ENCODE measurements at regions not wholly inside any gene's neighbourhood (a gene's known extent, or its start where the extent isn't known, plus 50 kb on each side); places are given as distances from the start of the nearest gene placed in this dataset.

DNA sequence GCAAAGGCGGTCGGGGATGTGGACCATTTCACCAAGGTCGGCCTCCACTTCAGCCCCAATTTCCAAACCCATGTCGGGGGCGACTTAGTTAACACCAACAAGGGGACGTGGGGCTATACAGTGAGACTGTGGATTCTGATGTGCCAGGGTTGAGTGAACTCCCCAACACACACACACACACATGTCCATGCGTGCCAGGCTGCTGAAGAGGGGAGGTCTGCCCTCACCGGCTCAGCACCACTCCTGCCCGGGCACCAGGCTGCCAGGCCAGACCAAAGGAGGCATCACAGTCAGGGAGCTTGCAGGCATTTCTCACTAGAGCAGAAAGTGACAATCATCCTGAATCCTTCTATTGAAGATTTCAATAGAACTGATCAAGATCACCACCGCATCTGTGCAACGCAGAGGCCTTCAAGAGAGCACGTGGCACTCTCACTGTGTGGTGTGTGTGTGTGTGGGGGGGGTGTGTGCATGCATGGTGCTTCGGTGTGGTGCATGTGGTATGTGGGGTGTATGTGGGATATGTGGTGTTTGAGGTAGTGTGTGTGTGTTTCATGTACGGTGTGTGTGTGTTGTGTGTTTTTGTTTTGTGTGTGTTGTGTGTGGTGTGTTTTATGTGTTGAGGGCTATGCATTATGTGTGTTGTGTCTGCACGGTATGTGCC, 403.5 kb upstream of the RNF32 start:
- TF ChIP-seq EZH2phosphoT487 (IDR thresholded peaks at IDR 0.05; ENCODE audit: insufficient read depth, low read depth) (no peak), EZH2 (IDR thresholded peaks at IDR 0.05; ENCODE audit: insufficient read depth, poor library complexity, severe bottlenecking) (no peak)
- in situ Hi-C loops (cut with MboI) = no loop called here
- H2AFZ ChIP-seq = no peak overlapping the region
- H3K9me3 ChIP-seq (ENCODE audit: low read depth) = no peaks in the 10 kb centered on the region
- no peaks in the 10 kb centered on the region for H3K27me3 ChIP-seq (replicated peaks; ENCODE audit: insufficient read depth)
- DNase-seq = no peak
- no peaks in the 10 kb centered on the region for H3K4me1 ChIP-seq (ENCODE audit: insufficient read depth)
- H3K4me2 ChIP-seq (ENCODE audit: unreplicated experiment) = no peak overlapping the region
- H4K20me1 ChIP-seq (ENCODE audit: insufficient read depth) = no peaks in the 10 kb centered on the region
- WGBS, 2 experiments (ENCODE audit: low coverage in 1 of 2, low lambda C conversion rate in 2 of 2, missing lambda C conversion rate in 2 of 2) = 45 to 48% methylated on average over 14 to 15 of the region's 15 CpGs
- no peaks in the 10 kb centered on the region for H3K79me2 ChIP-seq (ENCODE audit: insufficient read depth)
- H3K9ac ChIP-seq = no peak overlapping the region
- H3K4me3 ChIP-seq = no peak overlapping the region
- no peaks in the 10 kb centered on the region for H3K9me2 ChIP-seq (ENCODE audit: insufficient read depth)
- H3K27ac ChIP-seq = no peak overlapping the region
- no peaks in the 10 kb centered on the region for H3F3A ChIP-seq (ENCODE audit: insufficient read depth)
- no peaks in the 10 kb centered on the region for H3K36me3 ChIP-seq (ENCODE audit: low read depth)

DNA sequence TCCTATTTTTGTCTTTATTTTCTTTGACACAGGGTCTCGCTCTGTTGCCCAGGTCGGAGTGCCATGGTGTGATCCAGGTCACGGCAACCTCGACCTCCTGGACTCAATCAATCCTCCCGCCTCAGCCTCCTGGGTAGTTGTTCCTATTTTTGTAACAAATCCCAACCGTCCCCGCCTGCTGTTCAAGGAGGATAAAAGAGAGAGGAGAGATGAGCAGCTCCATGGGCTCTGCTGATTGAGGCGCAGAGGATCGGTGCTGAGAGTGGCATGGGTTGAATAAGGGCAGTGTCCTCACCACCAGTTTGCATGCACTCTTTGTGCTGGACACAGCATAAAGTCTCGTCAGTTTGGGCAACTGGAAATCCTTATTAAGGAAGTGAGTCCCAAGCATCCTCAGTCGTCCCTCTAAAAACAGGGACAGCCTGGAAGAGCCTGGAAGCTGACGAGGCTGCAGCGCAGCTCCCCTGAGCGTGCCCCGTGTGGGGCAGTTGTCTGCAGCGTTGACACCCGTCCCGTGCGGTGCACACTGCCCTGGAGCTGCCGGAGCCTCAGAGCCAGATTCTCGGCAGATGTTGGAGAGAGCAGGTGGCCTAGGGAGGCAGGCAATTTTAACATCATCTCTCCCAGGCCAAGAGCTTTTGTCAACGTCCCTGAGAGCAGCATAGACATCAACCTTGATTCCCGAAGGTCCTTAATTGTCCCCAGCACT, 404.2 kb upstream of the RNF32 start:
- H3K9me3 ChIP-seq (ENCODE audit: low read depth) = no peaks in the 10 kb centered on the region
- H3K79me2 ChIP-seq (ENCODE audit: insufficient read depth) = no peaks in the 10 kb centered on the region
- in situ Hi-C loops (cut with MboI) = no loop called here
- H3K4me3 ChIP-seq = no peak overlapping the region
- H3K4me1 ChIP-seq (ENCODE audit: insufficient read depth) = no peaks in the 10 kb centered on the region
- no peaks in the 10 kb centered on the region for H3F3A ChIP-seq (ENCODE audit: insufficient read depth)
- no peaks in the 10 kb centered on the region for H3K9me2 ChIP-seq (ENCODE audit: insufficient read depth)
- no peak overlapping the region for H3K9ac ChIP-seq
- no peak for DNase-seq
- no peak overlapping the region for H2AFZ ChIP-seq
- no peaks in the 10 kb centered on the region for H4K20me1 ChIP-seq (ENCODE audit: insufficient read depth)
- H3K36me3 ChIP-seq (ENCODE audit: low read depth) = no peaks in the 10 kb centered on the region
- TF ChIP-seq EZH2 (IDR thresholded peaks at IDR 0.05; ENCODE audit: insufficient read depth, poor library complexity, severe bottlenecking) (no peak), EZH2phosphoT487 (IDR thresholded peaks at IDR 0.05; ENCODE audit: insufficient read depth, low read depth) (no peak)
- WGBS, 2 experiments (ENCODE audit: low coverage in 1 of 2, low lambda C conversion rate in 2 of 2, missing lambda C conversion rate in 2 of 2) = 28 to 39% methylated on average over 22 to 23 of the region's 23 CpGs
- no peak overlapping the region for H3K4me2 ChIP-seq (ENCODE audit: unreplicated experiment)
- H3K27ac ChIP-seq = no peak overlapping the region
- no peaks in the 10 kb centered on the region for H3K27me3 ChIP-seq (replicated peaks; ENCODE audit: insufficient read depth)

DNA sequence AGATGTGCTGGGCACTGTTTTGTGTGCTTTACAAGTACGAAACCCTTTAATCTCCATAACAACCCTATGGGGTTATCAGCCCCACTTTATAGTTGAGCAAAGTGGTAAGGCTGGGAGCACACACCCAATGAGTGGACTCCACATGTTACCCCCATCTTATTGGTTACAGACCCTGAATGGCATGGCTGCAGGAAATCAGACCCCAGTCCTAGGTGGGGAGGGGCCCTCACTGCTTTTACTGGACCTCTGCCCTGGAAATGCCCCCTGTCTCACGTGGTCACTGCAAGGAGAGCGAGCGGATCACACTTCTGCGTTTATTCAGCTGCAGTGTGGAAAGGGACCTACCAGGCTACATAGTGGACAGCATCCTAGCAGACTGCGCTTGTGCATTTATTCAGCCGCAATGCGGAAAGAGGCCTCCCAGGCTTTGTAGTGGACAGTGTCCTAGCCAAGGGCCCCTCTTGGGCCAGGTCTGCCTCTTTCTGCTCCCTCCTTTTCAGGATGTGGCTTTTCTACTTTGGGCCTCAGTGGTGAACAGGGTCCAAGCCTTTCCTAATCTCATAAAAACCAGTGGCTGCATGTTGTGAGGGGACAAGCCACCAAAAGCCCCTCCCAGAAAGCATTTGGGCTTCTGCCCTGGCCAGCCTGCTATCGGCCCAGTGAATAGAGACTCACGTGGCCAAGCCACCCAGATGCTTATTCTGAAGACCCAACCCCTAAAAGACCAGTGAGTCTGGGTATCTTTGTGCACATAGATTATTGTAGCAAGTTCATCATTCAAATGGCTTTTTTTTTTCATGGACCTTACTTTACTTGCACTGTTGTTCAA, 405.7 kb upstream of the RNF32 start:
- Histone ChIP-seq H3K4me1 (ENCODE audit: insufficient read depth) (no peaks in the 10 kb centered on the region), H4K20me1 (ENCODE audit: insufficient read depth) (no peaks in the 10 kb centered on the region), H3K27me3 (replicated peaks; ENCODE audit: insufficient read depth) (no peaks in the 10 kb centered on the region), H3K9me2 (ENCODE audit: insufficient read depth) (no peaks in the 10 kb centered on the region), H3K79me2 (ENCODE audit: insufficient read depth) (no peaks in the 10 kb centered on the region), H3K36me3 (ENCODE audit: low read depth) (no peaks in the 10 kb centered on the region), H3K4me2 (ENCODE audit: unreplicated experiment) (no peak overlapping the region), H2AFZ (no peak overlapping the region), H3F3A (ENCODE audit: insufficient read depth) (no peaks in the 10 kb centered on the region), H3K9me3 (ENCODE audit: low read depth) (no peaks in the 10 kb centered on the region), H3K4me3 (no peak overlapping the region), H3K9ac (no peak overlapping the region), H3K27ac (no peak overlapping the region)
- TF ChIP-seq EZH2 (IDR thresholded peaks at IDR 0.05; ENCODE audit: insufficient read depth, poor library complexity, severe bottlenecking) = no peak
- TF ChIP-seq EZH2phosphoT487 (IDR thresholded peaks at IDR 0.05; ENCODE audit: insufficient read depth, low read depth) = no peak
- no peak for DNase-seq
- WGBS, 2 experiments (ENCODE audit: low coverage in 1 of 2, low lambda C conversion rate in 2 of 2, missing lambda C conversion rate in 2 of 2) = 49 to 61% methylated on average over 10 of the region's 10 CpGs
- in situ Hi-C loops (cut with MboI) = no loop called here

DNA sequence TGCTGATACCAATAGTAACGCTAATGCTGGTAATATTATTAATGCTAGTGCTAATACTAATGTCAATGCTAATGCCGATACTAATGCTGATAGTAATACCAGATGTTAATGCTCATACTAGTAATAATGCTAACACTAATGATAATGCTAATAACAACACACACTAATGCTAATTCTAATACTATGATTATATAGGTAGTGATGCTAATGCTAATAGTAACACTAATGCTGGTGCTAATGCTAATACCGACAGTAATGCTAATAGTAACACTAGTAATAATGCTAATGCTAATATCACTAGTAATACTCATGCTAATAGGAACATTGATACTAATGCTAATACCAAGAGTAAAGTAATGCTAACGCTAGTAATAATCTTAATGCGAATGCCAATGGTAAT, 406.4 kb upstream of the RNF32 start:
- 61 to 63% methylated on average over 5 of the region's 5 CpGs for whole genome bisulfite sequencing, 2 experiments (ENCODE audit: low coverage in 1 of 2, low lambda C conversion rate in 2 of 2, missing lambda C conversion rate in 2 of 2)
- H3K9me3 ChIP-seq (ENCODE audit: low read depth) = no peaks in the 10 kb centered on the region

More for the DNA sequence above, 406.4 kb upstream of the RNF32 start:
- H3F3A ChIP-seq (ENCODE audit: insufficient read depth) = no peaks in the 10 kb centered on the region
- in situ Hi-C loops (cut with MboI) = no loop called here
- no peak overlapping the region for H3K4me2 ChIP-seq (ENCODE audit: unreplicated experiment)
- no peak overlapping the region for H3K9ac ChIP-seq
- no peaks in the 10 kb centered on the region for H3K27me3 ChIP-seq (replicated peaks; ENCODE audit: insufficient read depth)
- no peak overlapping the region for H3K27ac ChIP-seq
- no peak overlapping the region for H2AFZ ChIP-seq
- DNase-seq = no peak
- H3K79me2 ChIP-seq (ENCODE audit: insufficient read depth) = no peaks in the 10 kb centered on the region
- no peak overlapping the region for H3K4me3 ChIP-seq
- H3K36me3 ChIP-seq (ENCODE audit: low read depth) = no peaks in the 10 kb centered on the region
- H4K20me1 ChIP-seq (ENCODE audit: insufficient read depth) = no peaks in the 10 kb centered on the region
- no peaks in the 10 kb centered on the region for H3K4me1 ChIP-seq (ENCODE audit: insufficient read depth)
- no peaks in the 10 kb centered on the region for H3K9me2 ChIP-seq (ENCODE audit: insufficient read depth)
- TF ChIP-seq EZH2phosphoT487 (IDR thresholded peaks at IDR 0.05; ENCODE audit: insufficient read depth, low read depth) (no peak), EZH2 (IDR thresholded peaks at IDR 0.05; ENCODE audit: insufficient read depth, poor library complexity, severe bottlenecking) (no peak)

Data from GM23248 (cell line).